Mesothelial cell of epicardium (in vitro differentiated cells): ENCODE measurements at regions not wholly inside any gene's neighbourhood (a gene's known extent, or its start where the extent isn't known, plus 50 kb on each side); places are given as distances from the start of the nearest gene placed in this dataset.

Source experiments
- DNase-seq, 2 experiments: peaks; one replicate each; pipeline ENCODE4 v3.0.0; 2021; ENCODE audit warnings: low spot score in 2 of 2; ENCODE audit not compliant: unreplicated experiment in 2 of 2
- H3K27ac Mint-ChIP-seq: 2 replicates; pipeline ENCODE4 v1.8.0; 2021; ENCODE audit warnings: mixed read lengths
- H3K27me3 Mint-ChIP-seq: 2 replicates; pipeline ENCODE4 v1.8.0; 2021; ENCODE audit warnings: low read depth, mixed read lengths
- H3K36me3 Mint-ChIP-seq: 2 replicates; pipeline ENCODE4 v1.8.0; 2021; ENCODE audit warnings: mixed read lengths
- H3K4me1 Mint-ChIP-seq: 2 replicates; pipeline ENCODE4 v1.8.0; 2021; ENCODE audit warnings: mixed read lengths
- H3K4me3 Mint-ChIP-seq: 2 replicates; pipeline ENCODE4 v1.8.0; 2021; ENCODE audit warnings: mild to moderate bottlenecking, moderate library complexity, mixed read lengths
- H3K9me3 Mint-ChIP-seq: 2 replicates; pipeline ENCODE4 v1.8.0; 2021; ENCODE audit warnings: mixed read lengths
- TF ChIP-seq, protein P1 (sequence below): fragments of 200-600 bp; sonication (generic); IDR thresholded peaks from one replicate; pipeline ENCODE4 v1.5.0; 2021; ENCODE audit warnings: antibody characterized with exemption; ENCODE audit not compliant: unreplicated experiment

DNA sequence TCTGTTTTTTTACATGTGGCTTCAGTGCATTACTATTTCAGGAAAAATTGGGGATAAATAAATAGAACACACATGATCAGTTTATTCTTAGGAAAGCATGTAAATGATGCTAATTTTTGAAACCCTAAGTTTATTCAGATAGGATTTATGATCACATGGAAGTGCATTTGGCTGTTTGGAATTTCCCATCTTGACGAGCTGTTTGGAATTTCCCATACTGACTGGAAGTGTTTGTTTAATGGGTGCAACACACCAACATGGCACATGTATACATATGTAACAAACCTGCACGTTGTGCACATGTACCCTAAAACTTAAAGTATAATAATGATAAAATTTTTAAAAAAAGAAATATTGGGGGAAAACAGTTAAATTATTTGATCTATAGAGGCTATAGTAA, 79.5 kb downstream of the COL6A6 start:
- Mint-ChIP-seq H3K27ac (no peak overlapping the region), H3K36me3 (peaks cover 8% of the 10 kb centered on the region), H3K27me3 (peaks cover 1% of the 10 kb centered on the region), H3K4me3 (no peak overlapping the region), H3K9me3 (peaks cover 4% of the 10 kb centered on the region), H3K4me1 (peaks cover 10% of the 10 kb centered on the region)
- DNase-seq = no peak
- TF ChIP-seq, protein P1, sequence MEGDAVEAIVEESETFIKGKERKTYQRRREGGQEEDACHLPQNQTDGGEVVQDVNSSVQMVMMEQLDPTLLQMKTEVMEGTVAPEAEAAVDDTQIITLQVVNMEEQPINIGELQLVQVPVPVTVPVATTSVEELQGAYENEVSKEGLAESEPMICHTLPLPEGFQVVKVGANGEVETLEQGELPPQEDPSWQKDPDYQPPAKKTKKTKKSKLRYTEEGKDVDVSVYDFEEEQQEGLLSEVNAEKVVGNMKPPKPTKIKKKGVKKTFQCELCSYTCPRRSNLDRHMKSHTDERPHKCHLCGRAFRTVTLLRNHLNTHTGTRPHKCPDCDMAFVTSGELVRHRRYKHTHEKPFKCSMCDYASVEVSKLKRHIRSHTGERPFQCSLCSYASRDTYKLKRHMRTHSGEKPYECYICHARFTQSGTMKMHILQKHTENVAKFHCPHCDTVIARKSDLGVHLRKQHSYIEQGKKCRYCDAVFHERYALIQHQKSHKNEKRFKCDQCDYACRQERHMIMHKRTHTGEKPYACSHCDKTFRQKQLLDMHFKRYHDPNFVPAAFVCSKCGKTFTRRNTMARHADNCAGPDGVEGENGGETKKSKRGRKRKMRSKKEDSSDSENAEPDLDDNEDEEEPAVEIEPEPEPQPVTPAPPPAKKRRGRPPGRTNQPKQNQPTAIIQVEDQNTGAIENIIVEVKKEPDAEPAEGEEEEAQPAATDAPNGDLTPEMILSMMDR = no peak

- Mint-ChIP-seq H3K36me3 (peaks cover 16% of the 10 kb centered on the region), H3K9me3 (peaks cover 17% of the 10 kb centered on the region), H3K27ac (peak overlapping the region; percentile 31), H3K4me3 (no peak overlapping the region), H3K4me1 (peaks cover 10% of the 10 kb centered on the region), H3K27me3 (no peaks in the 10 kb centered on the region)
- no peak for DNase-seq
- TF ChIP-seq, protein P1 = no peak
These were observed 84.5 kb downstream of the COL6A6 start for GRCh38 chr3:130601442-130601971.

DNA sequence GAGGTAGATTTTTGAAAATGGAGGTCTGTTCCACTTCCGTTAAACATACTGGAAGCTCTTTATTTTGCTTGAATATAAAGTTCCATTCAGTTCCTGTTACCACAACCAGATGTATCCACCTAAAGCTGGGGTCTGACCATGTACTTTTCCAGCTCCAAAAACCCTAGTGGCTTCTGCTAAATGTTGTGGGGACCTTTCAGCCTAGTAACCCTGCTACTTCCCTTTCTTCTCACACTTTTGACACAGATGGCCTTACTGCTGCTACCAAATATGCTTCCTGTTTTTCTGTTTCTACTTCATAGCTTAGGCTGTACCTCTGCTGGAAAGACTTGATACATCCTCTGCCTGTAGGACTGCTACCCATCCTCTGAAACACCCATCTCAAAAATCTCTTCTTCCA, 87.8 kb downstream of the COL6A6 start:
- Mint-ChIP-seq H3K27ac (no peak overlapping the region), H3K4me1 (peaks cover 10% of the 10 kb centered on the region), H3K27me3 (no peaks in the 10 kb centered on the region), H3K9me3 (peaks cover 18% of the 10 kb centered on the region), H3K36me3 (peaks cover 13% of the 10 kb centered on the region), H3K4me3 (no peak overlapping the region)
- TF ChIP-seq, protein P1 = no peak
- DNase-seq = no peak

- H3K27ac Mint-ChIP-seq = no peak overlapping the region
- peaks cover 18% of the 10 kb centered on the region for H3K9me3 Mint-ChIP-seq
- peaks cover 6% of the 10 kb centered on the region for H3K4me1 Mint-ChIP-seq
- TF ChIP-seq, protein P1 = no peak
- peaks cover 13% of the 10 kb centered on the region for H3K36me3 Mint-ChIP-seq
- H3K27me3 Mint-ChIP-seq = no peaks in the 10 kb centered on the region
- no peak for DNase-seq
- H3K4me3 Mint-ChIP-seq = no peak overlapping the region
These were observed 89.4 kb downstream of the COL6A6 start for GRCh38 chr3:130606336-130606735.

GRCh38 chr3:130607553-130608154, 90.7 kb downstream of the COL6A6 start:
- Mint-ChIP-seq H3K9me3 (peaks cover 28% of the 10 kb centered on the region), H3K27me3 (no peaks in the 10 kb centered on the region), H3K36me3 (peaks cover 19% of the 10 kb centered on the region), H3K27ac (no peak overlapping the region), H3K4me3 (no peak overlapping the region), H3K4me1 (no peaks in the 10 kb centered on the region)
- no peak for DNase-seq
- TF ChIP-seq, protein P1 = no peak
